IgD-negative memory B cell (primary cell): ENCODE measurements at regions not wholly inside any gene's neighbourhood (a gene's known extent, or its start where the extent isn't known, plus 50 kb on each side); places are given as distances from the start of the nearest gene placed in this dataset.
"Not testable (repeated sequence)": the region's sequence is repeated elsewhere in the genome, so short reads cannot be mapped to it uniquely, and the experiment has no call there.

ENCODE experiments used
- H3K27ac Mint-ChIP-seq, 3 donors: one replicate each; pipeline ENCODE4 v1.8.0; 2020 to 2022; ENCODE audit warnings: mild to moderate bottlenecking in 3 of 3, mixed read lengths in 3 of 3, moderate library complexity in 1 of 3
- H3K27me3 Mint-ChIP-seq: one replicate; pipeline ENCODE4 v1.8.0; 2021; ENCODE audit warnings: mixed read lengths
- H3K36me3 Mint-ChIP-seq: one replicate; pipeline ENCODE4 v1.8.0; 2020; ENCODE audit warnings: mild to moderate bottlenecking, mixed read lengths
- H3K4me1 Mint-ChIP-seq, 3 donors: one replicate each; pipeline ENCODE4 v1.8.0; 2020 to 2022; ENCODE audit warnings: mixed read lengths in 3 of 3, mild to moderate bottlenecking in 1 of 3
- H3K4me3 Mint-ChIP-seq, 4 donors: one replicate each; pipeline ENCODE4 v1.8.0; 2020 to 2022; ENCODE audit warnings: mild to moderate bottlenecking in 4 of 4, mixed read lengths in 4 of 4, moderate library complexity in 3 of 4
- H3K9me3 Mint-ChIP-seq, 3 donors: one replicate each; pipeline ENCODE4 v1.8.0; 2020 to 2021; ENCODE audit warnings: mixed read lengths in 3 of 3, mild to moderate bottlenecking in 1 of 3

GRCh38 chr5:129245489-129245888, 150.9 kb downstream of the ISOC1 start:
- no peaks in the 10 kb centered on the region for H3K4me1 Mint-ChIP-seq
- H3K27ac Mint-ChIP-seq, result no peak overlapping the region
- H3K9me3 Mint-ChIP-seq, result peaks cover 0 to 1% (median 0%) of the 10 kb centered on the region in 3 donors
- H3K4me3 Mint-ChIP-seq, result no peak overlapping the region
- H3K36me3 Mint-ChIP-seq, result no peaks in the 10 kb centered on the region
- no peaks in the 10 kb centered on the region for H3K27me3 Mint-ChIP-seq

GRCh38 chr5:129246088-129246487, 151.5 kb downstream of the ISOC1 start:
- Mint-ChIP-seq H3K4me3 (no peak overlapping the region), H3K9me3 (peaks cover 0 to 3% (median 0%) of the 10 kb centered on the region in 3 donors), H3K4me1 (no peaks in the 10 kb centered on the region), H3K36me3 (no peaks in the 10 kb centered on the region), H3K27me3 (no peaks in the 10 kb centered on the region), H3K27ac (no peak overlapping the region)

- Mint-ChIP-seq H3K36me3 (peaks cover 2% of the 10 kb centered on the region), H3K4me3 (no peak overlapping the region), H3K9me3 (peaks cover 5 to 8% (median 7%) of the 10 kb centered on the region in 3 donors), H3K4me1 (no peaks in the 10 kb centered on the region), H3K27me3 (no peaks in the 10 kb centered on the region), H3K27ac (no peak overlapping the region)
Measured at GRCh38 chr5:129249886-129250285, 155.3 kb downstream of the ISOC1 start.

GRCh38 chr5:129271308-129271707, 176.8 kb downstream of the ISOC1 start:
- H3K9me3 Mint-ChIP-seq, result peaks cover 0 to 3% (median 0%) of the 10 kb centered on the region in 3 donors
- no peaks in the 10 kb centered on the region for H3K4me1 Mint-ChIP-seq
- H3K4me3 Mint-ChIP-seq, result no peak overlapping the region
- no peaks in the 10 kb centered on the region for H3K27me3 Mint-ChIP-seq
- H3K36me3 Mint-ChIP-seq, result no peaks in the 10 kb centered on the region
- H3K27ac Mint-ChIP-seq, result no peak overlapping the region

GRCh38 chr5:129284010-129284409, 176.1 kb upstream of the ADAMTS19 start:
- Mint-ChIP-seq H3K36me3 (no peaks in the 10 kb centered on the region), H3K9me3 (peaks cover 0 to 8% (median 2%) of the 10 kb centered on the region in 3 donors), H3K4me1 (no peaks in the 10 kb centered on the region), H3K4me3 (no peak overlapping the region), H3K27me3 (no peaks in the 10 kb centered on the region), H3K27ac (no peak overlapping the region)

GRCh38 chr5:129294216-129294615, 165.9 kb upstream of the ADAMTS19 start:
- not testable (repeated sequence) for H3K27me3 Mint-ChIP-seq, H3K9me3 Mint-ChIP-seq, H3K4me1 Mint-ChIP-seq, H3K4me3 Mint-ChIP-seq, H3K36me3 Mint-ChIP-seq, H3K27ac Mint-ChIP-seq

GRCh38 chr5:129306725-129307124, 153.4 kb upstream of the ADAMTS19 start:
- Mint-ChIP-seq H3K4me1 (no peaks in the 10 kb centered on the region), H3K9me3 (peaks cover 6 to 11% (median 7%) of the 10 kb centered on the region in 3 donors), H3K36me3 (peaks cover 2% of the 10 kb centered on the region), H3K27me3 (no peaks in the 10 kb centered on the region), H3K4me3 (no peak overlapping the region), H3K27ac (no peak overlapping the region)

GRCh38 chr5:129322968-129323367, 137.1 kb upstream of the ADAMTS19 start:
- H3K27ac Mint-ChIP-seq, result no peak overlapping the region
- no peaks in the 10 kb centered on the region for H3K27me3 Mint-ChIP-seq
- H3K4me1 Mint-ChIP-seq, result no peaks in the 10 kb centered on the region
- H3K36me3 Mint-ChIP-seq, result no peaks in the 10 kb centered on the region
- no peak overlapping the region for H3K4me3 Mint-ChIP-seq
- peaks cover 6 to 9% (median 6%) of the 10 kb centered on the region in 3 donors for H3K9me3 Mint-ChIP-seq

GRCh38 chr5:129341306-129341705, 118.8 kb upstream of the ADAMTS19 start:
- Mint-ChIP-seq H3K27me3 (no peaks in the 10 kb centered on the region), H3K4me3 (no peak overlapping the region), H3K36me3 (no peaks in the 10 kb centered on the region), H3K9me3 (peaks cover 0 to 5% (median 2%) of the 10 kb centered on the region in 3 donors), H3K27ac (no peak overlapping the region), H3K4me1 (peaks cover 14 to 19% (median 17%) of the 10 kb centered on the region in 3 donors)

GRCh38 chr5:129342796-129343195, 117.3 kb upstream of the ADAMTS19 start:
- H3K9me3 Mint-ChIP-seq, result peaks cover 0 to 2% (median 0%) of the 10 kb centered on the region in 3 donors
- no peaks in the 10 kb centered on the region for H3K27me3 Mint-ChIP-seq
- H3K4me3 Mint-ChIP-seq, result no peak overlapping the region
- H3K27ac Mint-ChIP-seq, result no peak overlapping the region
- H3K36me3 Mint-ChIP-seq, result no peaks in the 10 kb centered on the region
- H3K4me1 Mint-ChIP-seq, result peaks cover 14 to 19% (median 17%) of the 10 kb centered on the region in 3 donors

- Mint-ChIP-seq H3K27ac (no peak overlapping the region), H3K27me3 (no peaks in the 10 kb centered on the region), H3K4me1 (peaks cover 14 to 19% (median 17%) of the 10 kb centered on the region in 3 donors), H3K4me3 (peak overlapping the region in 2 of 4 donors; percentile 44 to 50), H3K36me3 (peaks cover 2% of the 10 kb centered on the region), H3K9me3 (peaks cover 0 to 6% (median 4%) of the 10 kb centered on the region in 3 donors)
Measured at GRCh38 chr5:129345213-129345924, 114.7 kb upstream of the ADAMTS19 start.

- H3K9me3 Mint-ChIP-seq, result no peaks in the 10 kb centered on the region
- H3K4me3 Mint-ChIP-seq, result no peak overlapping the region
- H3K27me3 Mint-ChIP-seq, result no peaks in the 10 kb centered on the region
- H3K4me1 Mint-ChIP-seq, result no peaks in the 10 kb centered on the region
- no peaks in the 10 kb centered on the region for H3K36me3 Mint-ChIP-seq
- no peak overlapping the region for H3K27ac Mint-ChIP-seq
Measured at GRCh38 chr5:129356846-129357245, 103.3 kb upstream of the ADAMTS19 start.

- Mint-ChIP-seq H3K4me1 (no peaks in the 10 kb centered on the region), H3K9me3 (no peaks in the 10 kb centered on the region), H3K27me3 (no peaks in the 10 kb centered on the region), H3K27ac (no peak overlapping the region), H3K4me3 (no peak overlapping the region), H3K36me3 (no peaks in the 10 kb centered on the region)
Measured at GRCh38 chr5:129358069-129358468, 102.0 kb upstream of the ADAMTS19 start.

- H3K4me1 Mint-ChIP-seq, result no peaks in the 10 kb centered on the region
- no peak overlapping the region for H3K4me3 Mint-ChIP-seq
- H3K27ac Mint-ChIP-seq, result no peak overlapping the region
- no peaks in the 10 kb centered on the region for H3K36me3 Mint-ChIP-seq
- H3K9me3 Mint-ChIP-seq, result no peaks in the 10 kb centered on the region
- H3K27me3 Mint-ChIP-seq, result no peaks in the 10 kb centered on the region
Measured at GRCh38 chr5:129359450-129359849, 100.6 kb upstream of the ADAMTS19 start.

- no peaks in the 10 kb centered on the region for H3K27me3 Mint-ChIP-seq
- H3K9me3 Mint-ChIP-seq, result peaks cover 0 to 2% (median 0%) of the 10 kb centered on the region in 3 donors
- H3K4me1 Mint-ChIP-seq, result no peaks in the 10 kb centered on the region
- no peak overlapping the region for H3K4me3 Mint-ChIP-seq
- no peak overlapping the region for H3K27ac Mint-ChIP-seq
- H3K36me3 Mint-ChIP-seq, result no peaks in the 10 kb centered on the region
Measured at GRCh38 chr5:129361441-129362025, 98.6 kb upstream of the ADAMTS19 start.

GRCh38 chr5:129362456-129362855, 97.6 kb upstream of the ADAMTS19 start:
- Mint-ChIP-seq H3K4me1 (no peaks in the 10 kb centered on the region), H3K36me3 (no peaks in the 10 kb centered on the region), H3K4me3 (no peak overlapping the region), H3K27ac (no peak overlapping the region), H3K9me3 (peaks cover 0 to 2% (median under 1%) of the 10 kb centered on the region in 3 donors), H3K27me3 (no peaks in the 10 kb centered on the region)
